ENCODE measurements at regions not wholly inside any gene's neighbourhood (a gene's known extent, or its start where the extent isn't known, plus 50 kb on each side); places are given as distances from the start of the nearest gene placed in this dataset.

DNA sequence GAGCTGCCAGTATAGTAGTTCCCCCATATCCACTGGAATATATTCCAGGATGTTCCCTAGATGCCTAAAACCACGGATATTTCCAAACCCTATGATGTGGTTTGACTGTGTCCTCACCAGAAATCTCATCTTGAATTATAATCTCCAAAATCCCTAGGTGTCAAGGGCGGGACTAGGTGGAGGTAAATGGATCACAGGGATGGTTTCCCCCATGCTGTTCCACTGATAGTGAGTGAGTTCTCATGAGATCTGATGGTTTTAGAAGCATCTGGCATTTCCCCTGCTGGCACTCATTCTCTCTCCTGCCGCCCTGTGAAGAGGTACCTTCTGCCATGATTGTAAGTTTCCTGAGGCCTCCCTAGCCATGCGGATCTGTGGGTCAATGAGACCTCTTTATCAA lies 168.6 kb downstream of the MAF start:
- TF ChIP-seq ZNF274 (IDR thresholded peaks at IDR 0.05; ENCODE audit: low read depth, low read length): no peak
- no peak for TF ChIP-seq YY1 (IDR thresholded peaks at IDR 0.05; ENCODE audit: insufficient read depth, insufficient read length)
